Naive thymus-derived CD8-positive, alpha-beta T cell (primary cell): ENCODE measurements at regions not wholly inside any gene's neighbourhood (a gene's known extent, or its start where the extent isn't known, plus 50 kb on each side); places are given as distances from the start of the nearest gene placed in this dataset.
"Not testable (repeated sequence)": the region's sequence is repeated elsewhere in the genome, so short reads cannot be mapped to it uniquely, and the experiment has no call there.

Source experiments
- ATAC-seq, 2 donors: fragments of 150-1000 bp; cut with Tn5 transposase in 1 of 2; sonication (Bioruptor Pico), chemical (Tn5 transposase) in 1 of 2; 1 replicate in 1 of 2; 2 replicates in 1 of 2; pipeline ENCODE4 v1.10.0; 2021; ENCODE audit warnings: mild to moderate bottlenecking in 2 of 2, moderate library complexity in 2 of 2
- POLR2A ChIA-PET: fragments of 350-600 bp; sonication (Branson Sonifier 250); formaldehyde crosslinking; loops from one replicate; lab custom pipeline; 2021; ENCODE audit warnings: antibody characterized with exemption; lab: Charles Lee
- DNase-seq, 10 donors: peaks; one replicate each; pipeline versions ENCODE4 v3.0.0 to v3.0.0-alpha.2; 2020 to 2022
- H3K27ac Mint-ChIP-seq, 10 donors: one replicate each; pipeline ENCODE4 v1.8.0; 2020 to 2022; ENCODE audit warnings: mild to moderate bottlenecking in 10 of 10, mixed read lengths in 10 of 10, moderate library complexity in 4 of 10, inconsistent platforms in 1 of 10
- H3K27me3 Mint-ChIP-seq, 5 donors: one replicate each; pipeline ENCODE4 v1.8.0; 2021 to 2022; ENCODE audit warnings: mixed read lengths in 5 of 5
- H3K36me3 Mint-ChIP-seq, 3 donors: one replicate each; pipeline ENCODE4 v1.8.0; 2020 to 2022; ENCODE audit warnings: mixed read lengths in 3 of 3, mild to moderate bottlenecking in 2 of 3, inconsistent platforms in 1 of 3
- H3K4me1 Mint-ChIP-seq, 4 donors: one replicate each; pipeline ENCODE4 v1.8.0; 2021 to 2022; ENCODE audit warnings: mixed read lengths in 4 of 4
- H3K4me3 Mint-ChIP-seq, 10 donors: one replicate each; pipeline ENCODE4 v1.8.0; 2020 to 2022; ENCODE audit warnings: mild to moderate bottlenecking in 10 of 10, mixed read lengths in 10 of 10, moderate library complexity in 6 of 10, inconsistent platforms in 1 of 10
- H3K9me3 Mint-ChIP-seq, 9 donors: one replicate each; pipeline ENCODE4 v1.8.0; 2020 to 2022; ENCODE audit warnings: mixed read lengths in 9 of 9, mild to moderate bottlenecking in 3 of 9, inconsistent platforms in 1 of 9, moderate library complexity in 1 of 9

DNA sequence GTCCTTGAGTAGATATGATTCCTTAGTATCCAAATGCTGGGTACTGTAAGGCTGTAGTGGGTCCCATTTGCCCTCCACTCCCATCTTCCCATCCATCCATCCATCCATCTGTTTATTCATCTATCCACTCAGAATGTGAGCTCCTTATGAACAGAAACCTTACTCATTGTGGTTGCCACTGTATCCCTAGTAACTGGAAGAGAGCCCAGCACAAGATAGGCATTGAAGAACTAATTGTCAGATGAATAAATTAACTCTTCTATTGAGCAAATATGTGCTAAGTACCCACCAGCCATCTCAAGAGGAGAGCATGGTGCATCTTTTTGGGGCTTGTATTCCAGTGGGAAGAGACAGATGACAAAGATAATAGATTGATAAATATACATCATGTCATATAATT, 86.4 kb upstream of the SEZ6L start:
- no peak for DNase-seq
- Mint-ChIP-seq H3K4me1 (no peaks in the 10 kb centered on the region), H3K27me3 (peaks cover 6 to 10% (median 8%) of the 10 kb centered on the region in 5 donors), H3K9me3 (peaks cover 0 to 12% (median 1%) of the 10 kb centered on the region in 9 donors), H3K27ac (no peak overlapping the region), H3K4me3 (no peak overlapping the region), H3K36me3 (no peaks in the 10 kb centered on the region)
- POLR2A ChIA-PET, result no interaction called here
- no peak for ATAC-seq

DNA sequence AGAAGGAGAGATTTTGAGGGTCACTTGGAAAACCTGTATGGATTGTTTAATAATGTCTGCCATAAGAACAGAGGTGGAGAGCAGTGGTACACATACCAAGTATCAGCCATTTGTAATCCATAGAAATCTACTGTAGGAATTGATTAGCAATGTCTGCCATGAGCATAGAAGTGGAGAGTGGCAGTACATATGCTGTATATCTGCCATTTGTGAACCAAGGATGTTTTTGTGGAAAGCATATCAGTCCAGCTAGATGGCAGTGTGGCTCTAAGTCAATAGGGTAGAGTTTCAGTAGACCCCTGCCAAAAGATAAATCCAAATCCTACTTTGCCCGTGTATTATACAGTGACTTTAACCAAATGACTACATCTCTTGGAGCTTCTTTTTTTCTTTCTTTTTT, 82.9 kb upstream of the SEZ6L start:
- Mint-ChIP-seq H3K4me1 (no peaks in the 10 kb centered on the region), H3K36me3 (no peaks in the 10 kb centered on the region), H3K9me3 (peaks cover 0 to 2% (median 0%) of the 10 kb centered on the region in 9 donors), H3K27me3 (peaks cover 4 to 18% (median 7%) of the 10 kb centered on the region in 5 donors), H3K27ac (no peak overlapping the region), H3K4me3 (no peak overlapping the region)
- DNase-seq (no peak), ATAC-seq (no peak)
- POLR2A ChIA-PET, result no interaction called here

DNA sequence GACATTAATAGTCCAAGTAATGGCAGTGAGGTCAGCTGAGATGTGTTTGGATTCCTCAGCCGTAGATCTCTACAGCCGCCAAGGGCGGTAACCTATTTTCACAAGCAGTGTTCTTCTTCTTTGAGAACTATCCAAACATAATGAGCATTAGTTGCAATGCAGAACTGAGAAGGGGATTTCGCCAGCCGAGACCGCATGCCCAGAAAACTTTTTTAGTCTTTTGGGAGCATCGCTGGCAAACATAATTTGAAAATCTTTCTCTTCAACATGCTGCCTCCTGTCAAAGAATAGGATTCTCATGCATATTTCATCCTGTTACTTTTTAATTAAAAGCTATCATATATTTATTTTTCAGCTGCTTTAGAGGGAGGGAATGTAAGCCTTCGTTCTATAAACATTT, 81.4 kb upstream of the SEZ6L start:
- POLR2A ChIA-PET, result no interaction called here
- Mint-ChIP-seq H3K9me3 (peaks cover 0 to 2% (median 0%) of the 10 kb centered on the region in 9 donors), H3K27me3 (peaks cover 4 to 24% (median 11%) of the 10 kb centered on the region in 5 donors), H3K4me3 (no peak overlapping the region), H3K27ac (no peak overlapping the region), H3K4me1 (no peaks in the 10 kb centered on the region), H3K36me3 (no peaks in the 10 kb centered on the region)
- DNase-seq, result no peak
- no peak for ATAC-seq

DNA sequence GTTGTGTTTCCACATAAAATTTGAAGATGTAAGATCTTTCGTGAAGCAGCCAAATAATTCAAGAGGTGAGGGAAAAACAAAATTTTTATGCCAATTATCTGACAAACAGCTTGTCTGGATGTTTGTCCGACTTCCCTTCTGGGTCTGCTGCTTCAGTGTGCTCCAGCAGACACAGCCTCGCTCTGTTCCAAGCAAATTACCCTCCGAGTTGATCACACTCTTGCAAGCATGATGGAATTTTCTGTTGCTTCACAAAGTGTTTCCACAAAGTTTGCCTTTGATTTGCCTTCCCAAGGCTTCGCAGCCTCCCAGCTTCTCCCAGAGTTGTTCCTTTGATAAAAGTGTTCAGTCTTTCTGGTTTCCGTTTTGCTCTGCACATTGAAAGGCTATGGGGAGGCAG, 78.4 kb upstream of the SEZ6L start:
- POLR2A ChIA-PET, result no interaction called here
- H3K27ac Mint-ChIP-seq, result no peak overlapping the region
- no peak overlapping the region for H3K4me3 Mint-ChIP-seq
- peaks cover 0 to 5% (median 0%) of the 10 kb centered on the region in 3 donors for H3K36me3 Mint-ChIP-seq
- DNase-seq, result no peak
- ATAC-seq, result no peak
- no peaks in the 10 kb centered on the region for H3K4me1 Mint-ChIP-seq
- peaks cover 6 to 28% (median 20%) of the 10 kb centered on the region in 5 donors for H3K27me3 Mint-ChIP-seq
- H3K9me3 Mint-ChIP-seq, result peaks cover 0 to 6% (median 0%) of the 10 kb centered on the region in 9 donors

DNA sequence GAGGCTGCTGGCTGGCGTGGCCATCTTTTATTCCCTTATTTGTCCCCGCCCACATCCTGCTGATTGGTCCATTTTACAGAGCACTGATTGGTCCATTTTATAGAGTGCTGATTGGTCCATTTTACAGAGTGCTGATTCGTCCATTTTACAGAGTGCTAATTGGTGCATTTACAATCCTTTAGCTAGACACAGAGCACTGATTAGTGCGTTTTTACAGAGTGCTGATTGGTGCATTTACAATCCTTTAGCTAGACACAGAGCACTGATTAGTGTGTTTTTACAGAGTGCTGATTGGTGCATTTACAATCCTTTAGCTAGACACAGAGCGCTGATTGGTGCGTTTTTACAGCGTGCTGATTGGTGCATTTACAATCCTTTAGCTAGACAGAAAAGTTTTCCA, 74.8 kb upstream of the SEZ6L start:
- H3K4me3 Mint-ChIP-seq, DNase-seq, H3K9me3 Mint-ChIP-seq, H3K4me1 Mint-ChIP-seq, H3K27ac Mint-ChIP-seq, POLR2A ChIA-PET, H3K36me3 Mint-ChIP-seq, ATAC-seq: not testable (repeated sequence)
- peaks cover 6 to 36% (median 17%) of the 10 kb centered on the region in 5 donors for H3K27me3 Mint-ChIP-seq

DNA sequence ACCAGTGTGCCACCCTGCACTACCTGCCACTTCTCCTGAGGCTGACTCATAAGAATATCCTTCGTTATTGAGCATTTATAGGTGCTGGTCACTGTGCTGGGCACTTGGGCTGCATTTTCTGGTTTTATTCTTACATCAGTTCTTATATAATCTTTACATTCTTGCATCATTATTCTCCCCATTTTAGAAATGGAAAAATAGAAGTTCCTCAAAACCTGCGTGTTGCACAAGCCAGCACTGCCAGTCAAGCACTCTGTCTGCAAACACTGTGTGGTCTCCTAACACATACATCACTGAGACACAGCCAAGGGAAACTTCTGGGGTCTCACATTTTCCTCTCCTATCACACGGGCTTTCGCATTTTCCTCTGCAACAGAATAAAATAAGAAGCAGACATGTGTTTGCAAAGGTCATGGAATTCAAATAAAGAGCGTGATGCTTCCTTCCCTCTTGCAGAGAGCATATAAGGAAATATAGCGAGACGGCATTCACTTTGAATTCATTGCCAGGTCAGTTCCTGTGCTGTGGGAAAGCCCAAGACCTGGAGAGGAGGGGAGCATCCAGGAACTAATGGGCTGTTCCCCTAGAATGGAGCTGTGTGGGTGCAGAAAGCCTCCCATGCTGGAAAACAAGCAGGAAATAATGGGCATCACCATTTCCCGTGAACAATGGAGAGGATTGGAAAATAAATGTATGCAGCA, 73.9 kb upstream of the SEZ6L start:
- Mint-ChIP-seq H3K27me3 (peaks cover 9 to 43% (median 19%) of the 10 kb centered on the region in 5 donors), H3K4me1 (no peaks in the 10 kb centered on the region), H3K4me3 (no peak overlapping the region), H3K36me3 (peaks cover 0 to 5% (median 0%) of the 10 kb centered on the region in 3 donors), H3K9me3 (peaks cover 0 to 9% (median 0%) of the 10 kb centered on the region in 9 donors), H3K27ac (no peak overlapping the region)
- DNase-seq (no peak), ATAC-seq (no peak)
- POLR2A ChIA-PET, result no interaction called here

DNA sequence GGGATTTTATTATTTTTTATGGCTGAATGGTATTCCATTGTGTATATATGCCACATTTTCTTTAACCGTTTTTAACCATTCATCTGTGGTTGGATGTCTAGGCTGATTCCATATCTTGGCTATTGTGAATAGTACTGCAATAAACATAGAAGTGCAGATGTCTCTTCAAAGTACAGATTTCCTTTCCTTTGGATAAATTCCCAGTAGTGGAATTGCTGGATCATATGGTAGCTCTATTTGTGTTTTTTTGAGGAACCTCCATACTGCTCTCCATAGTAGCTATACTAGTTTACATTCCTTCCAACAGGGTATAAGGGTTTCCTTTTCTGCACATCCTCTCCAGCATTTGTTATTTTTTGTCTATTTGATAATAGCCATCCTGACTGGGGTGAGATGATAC, 71.9 kb upstream of the SEZ6L start:
- peaks cover 0 to 5% (median 0%) of the 10 kb centered on the region in 3 donors for H3K36me3 Mint-ChIP-seq
- POLR2A ChIA-PET, result no interaction called here
- peaks cover 0 to 9% (median 0%) of the 10 kb centered on the region in 9 donors for H3K9me3 Mint-ChIP-seq
- DNase-seq, result no peak
- peaks cover 10 to 37% (median 22%) of the 10 kb centered on the region in 5 donors for H3K27me3 Mint-ChIP-seq
- no peak overlapping the region for H3K4me3 Mint-ChIP-seq
- ATAC-seq, result no peak
- H3K4me1 Mint-ChIP-seq, result no peaks in the 10 kb centered on the region
- H3K27ac Mint-ChIP-seq, result no peak overlapping the region

DNA sequence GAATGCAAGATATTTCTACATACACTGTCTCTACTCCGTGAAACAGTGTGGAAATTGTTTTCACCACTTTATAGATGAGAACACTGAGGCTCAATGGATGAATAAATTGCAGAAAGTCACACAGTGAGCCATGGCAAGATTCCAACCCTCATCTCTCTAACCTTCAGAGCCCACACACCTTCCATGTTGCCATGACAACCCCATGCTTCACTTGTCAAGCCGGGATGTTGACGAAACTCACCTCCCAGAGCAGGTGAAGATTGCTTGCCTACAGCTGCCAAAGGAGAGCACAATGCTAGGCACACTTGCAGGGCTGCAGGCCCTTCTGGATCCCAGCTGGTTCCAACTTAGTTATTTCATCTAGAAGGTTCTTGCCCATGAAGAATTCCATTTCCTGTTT, 71.4 kb upstream of the SEZ6L start:
- H3K4me3 Mint-ChIP-seq, result no peak overlapping the region
- no peaks in the 10 kb centered on the region for H3K4me1 Mint-ChIP-seq
- peaks cover 0 to 5% (median 0%) of the 10 kb centered on the region in 3 donors for H3K36me3 Mint-ChIP-seq
- peaks cover 0 to 9% (median 0%) of the 10 kb centered on the region in 9 donors for H3K9me3 Mint-ChIP-seq
- no peak for DNase-seq
- peaks cover 9 to 37% (median 18%) of the 10 kb centered on the region in 5 donors for H3K27me3 Mint-ChIP-seq
- ATAC-seq, result no peak
- POLR2A ChIA-PET, result no interaction called here
- H3K27ac Mint-ChIP-seq, result no peak overlapping the region

DNA sequence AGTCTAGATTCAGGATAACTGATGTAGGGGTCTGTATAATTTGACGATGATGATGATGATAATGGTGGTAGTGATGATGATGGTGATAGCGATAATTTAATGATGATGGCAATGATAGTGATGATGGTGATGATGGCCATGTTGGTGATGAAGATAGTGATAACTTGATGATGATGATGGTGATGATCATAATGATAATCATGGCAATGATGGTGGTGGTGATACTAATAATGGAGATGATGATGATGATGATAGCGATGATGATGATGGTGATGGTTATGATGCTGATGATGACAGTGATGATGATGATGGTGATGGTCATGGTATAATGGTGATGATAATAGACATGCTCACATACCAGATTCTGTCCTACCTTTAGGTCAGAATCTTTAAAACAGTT, 66.2 kb upstream of the SEZ6L start:
- POLR2A ChIA-PET, result no interaction called here
- DNase-seq (no peak), ATAC-seq (no peak)
- H3K36me3 Mint-ChIP-seq, result no peaks in the 10 kb centered on the region
- H3K9me3 Mint-ChIP-seq, result no peaks in the 10 kb centered on the region
- no peak overlapping the region for H3K4me3 Mint-ChIP-seq
- H3K4me1 Mint-ChIP-seq, result no peaks in the 10 kb centered on the region
- H3K27ac Mint-ChIP-seq, result no peak overlapping the region
- H3K27me3 Mint-ChIP-seq, result peaks cover 10 to 31% (median 16%) of the 10 kb centered on the region in 5 donors

DNA sequence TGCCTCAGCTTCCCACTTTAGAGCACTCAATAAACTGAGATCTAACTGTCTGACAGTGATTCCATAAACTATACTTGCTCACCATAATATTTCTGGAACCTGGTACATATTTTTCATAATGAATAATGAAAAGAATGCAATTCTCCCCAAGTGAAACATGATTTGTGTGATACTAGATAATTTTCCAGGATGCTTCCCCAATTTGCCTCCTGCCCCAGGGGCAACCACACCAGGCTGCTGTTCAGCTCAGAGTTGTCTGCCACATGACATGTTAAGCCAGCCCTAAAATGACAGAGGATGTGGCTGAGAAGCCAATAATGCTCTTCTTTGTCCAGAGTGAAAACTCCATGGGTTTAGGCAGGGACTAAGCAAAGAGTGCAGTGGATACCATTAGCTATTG, 62.9 kb upstream of the SEZ6L start:
- H3K27ac Mint-ChIP-seq, result no peak overlapping the region
- peaks cover 17 to 34% (median 19%) of the 10 kb centered on the region in 5 donors for H3K27me3 Mint-ChIP-seq
- no peak for DNase-seq
- ATAC-seq, result no peak
- H3K9me3 Mint-ChIP-seq, result peaks cover 0 to 10% (median 2%) of the 10 kb centered on the region in 9 donors
- H3K36me3 Mint-ChIP-seq, result no peaks in the 10 kb centered on the region
- no peak overlapping the region for H3K4me3 Mint-ChIP-seq
- POLR2A ChIA-PET, result no interaction called here
- H3K4me1 Mint-ChIP-seq, result no peaks in the 10 kb centered on the region

DNA sequence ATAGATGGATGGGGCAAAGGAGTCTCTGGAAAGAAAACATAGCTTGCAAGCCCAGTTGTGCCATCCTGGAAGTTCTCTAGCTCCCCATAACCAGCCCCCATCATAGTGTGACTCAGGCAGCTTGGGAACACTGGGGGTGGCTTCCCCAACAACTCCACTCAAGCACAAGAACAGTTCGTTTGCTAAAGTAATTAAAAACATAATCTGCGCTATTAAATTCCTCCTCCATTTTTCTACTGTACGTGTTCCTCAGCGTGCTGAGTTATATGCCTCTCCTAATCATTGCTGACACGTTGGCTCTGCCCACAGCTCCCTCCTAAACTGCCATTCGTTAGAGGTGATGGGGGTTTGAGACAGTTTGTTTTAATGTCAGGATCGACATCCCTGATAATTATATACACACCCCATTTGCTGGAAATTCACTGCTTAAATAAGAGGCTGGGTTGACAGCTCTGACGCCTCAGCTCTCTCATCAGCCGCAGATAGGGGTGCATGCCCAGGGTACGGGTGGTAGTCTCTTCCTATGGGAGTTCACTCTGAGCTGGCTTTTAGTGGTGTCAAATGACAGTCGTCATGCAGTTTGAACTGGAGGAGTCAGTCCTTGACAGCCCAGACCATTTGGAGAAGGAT, 59.5 kb upstream of the SEZ6L start:
- Mint-ChIP-seq H3K36me3 (no peaks in the 10 kb centered on the region), H3K4me3 (no peak overlapping the region), H3K9me3 (peaks cover 0 to 10% (median 2%) of the 10 kb centered on the region in 9 donors), H3K4me1 (no peaks in the 10 kb centered on the region), H3K27ac (no peak overlapping the region), H3K27me3 (peaks cover 32 to 54% (median 37%) of the 10 kb centered on the region in 5 donors)
- DNase-seq, result no peak
- no peak for ATAC-seq
- POLR2A ChIA-PET, result no interaction called here

DNA sequence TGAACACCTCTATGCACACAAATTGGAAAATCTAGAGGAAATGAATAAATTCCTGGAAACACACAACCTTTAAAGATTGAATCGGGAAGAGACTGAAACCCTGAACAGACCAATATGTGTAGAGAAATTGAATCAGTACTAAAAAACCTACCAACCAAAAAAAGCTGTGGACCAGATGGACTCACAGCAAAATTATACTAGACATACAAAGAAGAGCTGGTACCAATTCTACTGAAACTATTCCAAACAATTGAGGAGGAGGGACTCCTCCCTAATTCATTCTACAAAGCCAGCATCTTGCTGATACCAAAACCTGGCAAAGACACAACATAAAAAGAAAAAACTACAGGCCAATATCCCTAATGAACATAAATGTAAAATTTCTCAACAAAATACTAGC, 54.4 kb upstream of the SEZ6L start:
- H3K36me3 Mint-ChIP-seq, result no peaks in the 10 kb centered on the region
- peaks cover 0 to 10% (median 2%) of the 10 kb centered on the region in 9 donors for H3K9me3 Mint-ChIP-seq
- no peak for ATAC-seq
- H3K4me3 Mint-ChIP-seq, result no peak overlapping the region
- no peak overlapping the region for H3K27ac Mint-ChIP-seq
- no peaks in the 10 kb centered on the region for H3K4me1 Mint-ChIP-seq
- DNase-seq, result no peak
- H3K27me3 Mint-ChIP-seq, result peaks cover 32 to 66% (median 48%) of the 10 kb centered on the region in 5 donors
- POLR2A ChIA-PET, result no interaction called here

DNA sequence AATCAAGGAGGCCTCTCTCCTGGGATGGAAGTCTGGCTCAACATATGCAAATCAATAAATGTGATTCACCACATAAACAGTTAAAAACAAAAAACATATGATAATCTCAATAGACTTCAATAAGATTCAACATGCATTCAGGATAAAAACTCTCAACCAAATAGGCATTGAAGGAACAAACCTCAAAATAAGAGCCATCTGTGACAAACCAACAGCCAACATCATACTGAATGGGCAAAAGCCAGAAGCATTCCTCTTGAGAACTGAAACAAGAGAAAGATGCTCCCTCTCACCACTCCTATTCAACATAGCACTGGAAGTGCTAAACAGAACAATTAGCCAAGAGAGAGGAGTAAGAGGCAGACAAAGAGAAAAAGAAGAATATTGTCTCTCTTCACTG, 54.0 kb upstream of the SEZ6L start:
- peaks cover 34 to 69% (median 48%) of the 10 kb centered on the region in 5 donors for H3K27me3 Mint-ChIP-seq
- peaks cover 0 to 9% (median 2%) of the 10 kb centered on the region in 9 donors for H3K9me3 Mint-ChIP-seq
- H3K4me1 Mint-ChIP-seq, result no peaks in the 10 kb centered on the region
- DNase-seq, result no peak
- POLR2A ChIA-PET, result no interaction called here
- no peaks in the 10 kb centered on the region for H3K36me3 Mint-ChIP-seq
- no peak for ATAC-seq
- no peak overlapping the region for H3K27ac Mint-ChIP-seq
- H3K4me3 Mint-ChIP-seq, result no peak overlapping the region
